ENCODE measurements at regions not wholly inside any gene's neighbourhood (a gene's known extent, or its start where the extent isn't known, plus 50 kb on each side); places are given as distances from the start of the nearest gene placed in this dataset.

DNA sequence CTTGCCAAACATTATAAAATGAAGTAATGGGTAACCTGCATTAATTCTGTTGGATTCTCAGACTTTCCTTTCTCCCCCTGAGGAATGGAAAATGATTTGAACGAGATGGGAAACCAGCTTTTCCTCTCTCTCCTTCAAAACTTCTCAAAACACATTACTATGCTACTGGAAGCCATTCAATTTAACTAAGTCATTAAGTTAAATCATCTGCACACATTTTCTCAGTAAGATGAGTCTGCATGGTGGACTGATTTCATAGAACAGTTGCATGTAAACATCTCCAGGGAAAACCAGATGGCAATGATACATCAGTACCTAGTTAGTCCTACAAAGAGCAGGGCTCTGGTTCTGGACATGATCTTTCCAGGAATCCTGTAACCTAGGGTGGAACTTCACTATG, 59.9 kb downstream of the BMP4 start:
- Histone ChIP-seq H3K27me3 (ENCODE audit: insufficient read depth, poor library complexity, severe bottlenecking) (no peaks in the 10 kb centered on the region), H3K27ac (replicated peaks) (no peak overlapping the region), H3K4me3 (replicated peaks; ENCODE audit: insufficient read depth, low read length) (no peak overlapping the region)
- TF ChIP-seq, protein P1, sequence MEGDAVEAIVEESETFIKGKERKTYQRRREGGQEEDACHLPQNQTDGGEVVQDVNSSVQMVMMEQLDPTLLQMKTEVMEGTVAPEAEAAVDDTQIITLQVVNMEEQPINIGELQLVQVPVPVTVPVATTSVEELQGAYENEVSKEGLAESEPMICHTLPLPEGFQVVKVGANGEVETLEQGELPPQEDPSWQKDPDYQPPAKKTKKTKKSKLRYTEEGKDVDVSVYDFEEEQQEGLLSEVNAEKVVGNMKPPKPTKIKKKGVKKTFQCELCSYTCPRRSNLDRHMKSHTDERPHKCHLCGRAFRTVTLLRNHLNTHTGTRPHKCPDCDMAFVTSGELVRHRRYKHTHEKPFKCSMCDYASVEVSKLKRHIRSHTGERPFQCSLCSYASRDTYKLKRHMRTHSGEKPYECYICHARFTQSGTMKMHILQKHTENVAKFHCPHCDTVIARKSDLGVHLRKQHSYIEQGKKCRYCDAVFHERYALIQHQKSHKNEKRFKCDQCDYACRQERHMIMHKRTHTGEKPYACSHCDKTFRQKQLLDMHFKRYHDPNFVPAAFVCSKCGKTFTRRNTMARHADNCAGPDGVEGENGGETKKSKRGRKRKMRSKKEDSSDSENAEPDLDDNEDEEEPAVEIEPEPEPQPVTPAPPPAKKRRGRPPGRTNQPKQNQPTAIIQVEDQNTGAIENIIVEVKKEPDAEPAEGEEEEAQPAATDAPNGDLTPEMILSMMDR (IDR thresholded peaks at IDR 0.05; ENCODE audit: insufficient read depth, low read length) = no peak
- TF ChIP-seq, protein P2, sequence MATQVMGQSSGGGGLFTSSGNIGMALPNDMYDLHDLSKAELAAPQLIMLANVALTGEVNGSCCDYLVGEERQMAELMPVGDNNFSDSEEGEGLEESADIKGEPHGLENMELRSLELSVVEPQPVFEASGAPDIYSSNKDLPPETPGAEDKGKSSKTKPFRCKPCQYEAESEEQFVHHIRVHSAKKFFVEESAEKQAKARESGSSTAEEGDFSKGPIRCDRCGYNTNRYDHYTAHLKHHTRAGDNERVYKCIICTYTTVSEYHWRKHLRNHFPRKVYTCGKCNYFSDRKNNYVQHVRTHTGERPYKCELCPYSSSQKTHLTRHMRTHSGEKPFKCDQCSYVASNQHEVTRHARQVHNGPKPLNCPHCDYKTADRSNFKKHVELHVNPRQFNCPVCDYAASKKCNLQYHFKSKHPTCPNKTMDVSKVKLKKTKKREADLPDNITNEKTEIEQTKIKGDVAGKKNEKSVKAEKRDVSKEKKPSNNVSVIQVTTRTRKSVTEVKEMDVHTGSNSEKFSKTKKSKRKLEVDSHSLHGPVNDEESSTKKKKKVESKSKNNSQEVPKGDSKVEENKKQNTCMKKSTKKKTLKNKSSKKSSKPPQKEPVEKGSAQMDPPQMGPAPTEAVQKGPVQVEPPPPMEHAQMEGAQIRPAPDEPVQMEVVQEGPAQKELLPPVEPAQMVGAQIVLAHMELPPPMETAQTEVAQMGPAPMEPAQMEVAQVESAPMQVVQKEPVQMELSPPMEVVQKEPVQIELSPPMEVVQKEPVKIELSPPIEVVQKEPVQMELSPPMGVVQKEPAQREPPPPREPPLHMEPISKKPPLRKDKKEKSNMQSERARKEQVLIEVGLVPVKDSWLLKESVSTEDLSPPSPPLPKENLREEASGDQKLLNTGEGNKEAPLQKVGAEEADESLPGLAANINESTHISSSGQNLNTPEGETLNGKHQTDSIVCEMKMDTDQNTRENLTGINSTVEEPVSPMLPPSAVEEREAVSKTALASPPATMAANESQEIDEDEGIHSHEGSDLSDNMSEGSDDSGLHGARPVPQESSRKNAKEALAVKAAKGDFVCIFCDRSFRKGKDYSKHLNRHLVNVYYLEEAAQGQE (IDR thresholded peaks at IDR 0.05; ENCODE audit: insufficient replicate concordance, low read depth) = no peak
- no peak for TF ChIP-seq GABPA (IDR thresholded peaks at IDR 0.05; ENCODE audit: low read depth)
- no peak for TF ChIP-seq SPI1 (IDR thresholded peaks at IDR 0.05; ENCODE audit: borderline replicate concordance, low read depth)
- no peak for TF ChIP-seq POLR2AphosphoS5 (IDR thresholded peaks at IDR 0.05; ENCODE audit: low read depth)
- DNase-seq (ENCODE audit: low read depth in 1 of 2, low spot score in 1 of 2) = no peak

DNA sequence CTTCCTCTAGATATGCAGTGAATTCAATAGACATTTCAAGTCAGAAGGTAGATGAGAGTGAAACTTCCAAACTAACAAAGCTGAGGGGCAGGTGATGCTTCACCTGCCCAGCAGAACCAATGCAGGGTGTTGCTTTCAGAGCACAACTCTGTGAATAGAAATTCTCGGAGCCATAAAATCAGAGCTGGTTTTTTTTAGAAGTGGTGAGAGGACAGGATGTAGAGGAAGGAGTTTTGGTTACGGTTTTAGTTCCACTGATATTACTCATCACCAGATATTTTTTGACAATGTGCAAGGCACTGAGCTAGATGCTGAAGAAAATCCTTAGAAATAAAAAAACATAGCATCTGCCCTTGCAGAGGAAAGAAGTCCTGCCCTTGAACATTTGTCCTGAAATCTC, 62.2 kb downstream of the BMP4 start:
- Histone ChIP-seq H3K27ac (replicated peaks) (no peak overlapping the region), H3K27me3 (ENCODE audit: insufficient read depth, poor library complexity, severe bottlenecking) (no peaks in the 10 kb centered on the region), H3K4me3 (replicated peaks; ENCODE audit: insufficient read depth, low read length) (no peak overlapping the region)
- TF ChIP-seq POLR2AphosphoS5 (IDR thresholded peaks at IDR 0.05; ENCODE audit: low read depth) = no peak
- TF ChIP-seq SPI1 (IDR thresholded peaks at IDR 0.05; ENCODE audit: borderline replicate concordance, low read depth) = no peak
- TF ChIP-seq, protein P2 (IDR thresholded peaks at IDR 0.05; ENCODE audit: insufficient replicate concordance, low read depth) = no peak
- no peak for TF ChIP-seq GABPA (IDR thresholded peaks at IDR 0.05; ENCODE audit: low read depth)
- TF ChIP-seq, protein P1 (IDR thresholded peaks at IDR 0.05; ENCODE audit: insufficient read depth, low read length) = no peak
- DNase-seq (ENCODE audit: low read depth in 1 of 2, low spot score in 1 of 2) = no peak

DNA sequence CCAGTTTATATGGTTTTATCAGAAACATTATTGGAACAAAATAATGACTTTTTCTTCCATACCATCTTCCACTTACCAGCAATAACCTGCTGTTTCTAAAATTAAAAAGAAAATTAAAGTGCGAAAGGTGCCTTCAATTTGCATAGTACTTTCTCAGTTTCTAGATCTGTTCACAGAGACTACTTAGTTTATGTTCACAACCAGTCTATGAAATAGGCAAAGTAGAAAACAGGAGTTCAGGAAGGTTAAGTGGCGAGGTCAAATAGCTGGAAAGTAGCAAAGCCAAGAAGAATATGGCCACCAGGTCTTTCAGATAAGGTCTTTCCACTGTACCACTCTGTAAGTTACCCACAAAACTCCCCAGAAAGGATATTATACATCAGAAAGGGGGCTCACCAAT, 63.3 kb downstream of the BMP4 start:
- no peak for DNase-seq (ENCODE audit: low read depth in 1 of 2, low spot score in 1 of 2)
- H3K27ac ChIP-seq (replicated peaks) = no peak overlapping the region
- no peak overlapping the region for H3K4me3 ChIP-seq (replicated peaks; ENCODE audit: insufficient read depth, low read length)
- H3K27me3 ChIP-seq (ENCODE audit: insufficient read depth, poor library complexity, severe bottlenecking) = no peaks in the 10 kb centered on the region
- no peak for TF ChIP-seq POLR2AphosphoS5 (IDR thresholded peaks at IDR 0.05; ENCODE audit: low read depth)
- TF ChIP-seq, protein P1 (IDR thresholded peaks at IDR 0.05; ENCODE audit: insufficient read depth, low read length) = no peak
- TF ChIP-seq SPI1 (IDR thresholded peaks at IDR 0.05; ENCODE audit: borderline replicate concordance, low read depth) = no peak

DNA sequence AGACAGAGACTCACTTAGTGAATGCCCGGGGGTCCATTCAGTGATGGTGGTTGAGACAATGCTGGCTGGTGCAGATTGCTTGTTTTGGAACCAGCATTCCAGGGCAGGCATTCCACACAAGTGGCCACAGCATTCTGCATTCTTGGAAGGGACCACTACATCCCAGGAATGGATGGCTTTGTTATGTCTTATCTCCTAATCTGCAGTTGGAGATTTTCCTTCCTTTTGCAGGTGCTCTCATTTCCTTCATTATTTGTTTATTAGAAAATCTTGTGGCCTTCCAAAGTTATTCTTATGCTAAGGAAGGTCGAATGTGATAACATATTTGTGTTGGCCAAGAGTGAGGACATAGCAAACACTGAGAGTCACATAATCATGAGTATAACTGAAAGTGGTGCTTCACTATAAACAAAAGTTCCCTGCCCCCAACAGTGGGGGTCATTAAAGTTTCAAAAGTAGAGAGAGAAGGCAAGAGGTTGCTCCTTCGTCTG, 66.0 kb downstream of the BMP4 start:
- Histone ChIP-seq H3K27me3 (ENCODE audit: insufficient read depth, poor library complexity, severe bottlenecking) (no peaks in the 10 kb centered on the region), H3K4me3 (replicated peaks; ENCODE audit: insufficient read depth, low read length) (no peak overlapping the region), H3K27ac (replicated peaks) (no peak overlapping the region)
- DNase-seq (ENCODE audit: low read depth in 1 of 2, low spot score in 1 of 2) = no peak
- TF ChIP-seq POLR2AphosphoS5 (IDR thresholded peaks at IDR 0.05; ENCODE audit: low read depth) (no peak), GABPA (IDR thresholded peaks at IDR 0.05; ENCODE audit: low read depth) (no peak), SPI1 (IDR thresholded peaks at IDR 0.05; ENCODE audit: borderline replicate concordance, low read depth) (no peak)
- TF ChIP-seq, protein P1 (IDR thresholded peaks at IDR 0.05; ENCODE audit: insufficient read depth, low read length) = no peak
- TF ChIP-seq, protein P2 (IDR thresholded peaks at IDR 0.05; ENCODE audit: insufficient replicate concordance, low read depth) = no peak

All from HL-60 (cell line).